Ishikawa (cell line): ENCODE measurements at regions not wholly inside any gene's neighbourhood (a gene's known extent, or its start where the extent isn't known, plus 50 kb on each side); places are given as distances from the start of the nearest gene placed in this dataset.

ENCODE experiments used
- CEBPB ChIP-seq: IDR thresholded peaks from 2 replicates; pipeline ENCODE4 v1.6.1; 2012
- CREB1 ChIP-seq: IDR thresholded peaks from 2 replicates; pipeline ENCODE4 v1.6.1; 2012; ENCODE audit warnings: low read depth
- FOXM1 ChIP-seq: IDR thresholded peaks from 2 replicates; pipeline ENCODE4 v1.6.1; 2012; ENCODE audit warnings: low read depth, borderline replicate concordance
- MAX ChIP-seq: IDR thresholded peaks from 2 replicates; pipeline ENCODE4 v1.6.1; 2012
- RAD21 ChIP-seq: IDR thresholded peaks from 2 replicates; pipeline ENCODE4 v1.6.1; 2012; ENCODE audit warnings: low read depth
- REST ChIP-seq: IDR thresholded peaks from 2 replicates; pipeline ENCODE4 v1.6.1; 2012; ENCODE audit warnings: low read depth, mild to moderate bottlenecking
- TAF1 ChIP-seq: IDR thresholded peaks from 2 replicates; pipeline ENCODE4 v1.6.1; 2012; ENCODE audit warnings: low read depth, mild to moderate bottlenecking
- USF1 ChIP-seq: IDR thresholded peaks from 2 replicates; pipeline ENCODE4 v1.6.1; 2012

- TF ChIP-seq TAF1, result no peak
- TF ChIP-seq RAD21, result no peak
- TF ChIP-seq REST, result no peak
- no peak for TF ChIP-seq CEBPB
- TF ChIP-seq MAX, result no peak
- TF ChIP-seq CREB1, result no peak
- TF ChIP-seq FOXM1, result no peak
- TF ChIP-seq USF1, result no peak
Observed at GRCh38 chr1:182141040-182141439, 79.5 kb upstream of the ZNF648 start.
